IMR-90 (cell line): ENCODE measurements at regions not wholly inside any gene's neighbourhood (a gene's known extent, or its start where the extent isn't known, plus 50 kb on each side); places are given as distances from the start of the nearest gene placed in this dataset.

Source experiments
- ATAC-seq: fragments of 200-7000 bp; cut with Tn5 transposase; 2 replicates; pipeline ENCODE4 v1.9.1; 2020; ENCODE audit warnings: low read depth, mild to moderate bottlenecking, moderate library complexity
- BruUV-seq: library from RNA; stranded (reverse); fragments of 400-500 nt; replicated peaks from 2 replicates; lab custom pipeline; 2021; lab: Mats Ljungman, UMichigan
- CTCF ChIA-PET: fragments of 300-600 bp; formaldehyde crosslinking; extraction: SDS; loops from one replicate; lab custom pipeline; 2021; ENCODE audit warnings: antibody characterized with exemption; lab: Yijun Ruan, JAX
- POLR2A ChIA-PET: fragments of 300-600 bp; sonication (Branson Sonifier 250); formaldehyde crosslinking; loops from one replicate; lab custom pipeline; 2022; ENCODE audit warnings: antibody characterized with exemption; ENCODE audit not compliant: unreplicated experiment; lab: Charles Lee
- DNase-seq: peaks from one replicate; pipeline ENCODE4 v3.0.0; 2013
- H2AFZ ChIP-seq: replicated peaks from 2 replicates; pipeline ENCODE3; 2013; ENCODE audit warnings: low read length, mild to moderate bottlenecking; ENCODE audit not compliant: poor library complexity
- H2AK5ac ChIP-seq: 2 replicates; pipeline ENCODE4 v1.6.1; 2013; ENCODE audit warnings: low read depth, low read length, inconsistent platforms
- H2AK9ac ChIP-seq: replicated peaks from 2 replicates; pipeline ENCODE3; 2013; ENCODE audit warnings: mild to moderate bottlenecking, low read depth, low read length, moderate library complexity; ENCODE audit not compliant: poor library complexity
- H2BK120ac ChIP-seq: 2 replicates; pipeline ENCODE4 v1.6.1; 2013; ENCODE audit warnings: low read depth, low read length, inconsistent platforms
- H2BK15ac ChIP-seq: 3 replicates; pipeline ENCODE4 v1.6.1; 2013; ENCODE audit warnings: low read depth, low read length, inconsistent platforms
- H2BK20ac ChIP-seq: 2 replicates; pipeline ENCODE4 v1.6.1; 2013; ENCODE audit warnings: low read depth, mild to moderate bottlenecking, inconsistent platforms, low read length, moderate library complexity
- H2BK5ac ChIP-seq: 2 replicates; pipeline ENCODE4 v1.6.1; 2013; ENCODE audit warnings: mild to moderate bottlenecking, low read depth, low read length, inconsistent platforms; ENCODE audit not compliant: poor library complexity, severe bottlenecking
- H3K14ac ChIP-seq: replicated peaks from 2 replicates; pipeline ENCODE4 v1.6.1; 2013; ENCODE audit warnings: low read depth, low read length, inconsistent platforms
- H3K18ac ChIP-seq: 2 replicates; pipeline ENCODE4 v1.6.1; 2013; ENCODE audit warnings: low read depth, low read length, control low read depth
- H3K23ac ChIP-seq: 2 replicates; pipeline ENCODE4 v1.6.1; 2013; ENCODE audit warnings: low read depth, low read length, inconsistent platforms
- H3K27ac ChIP-seq: 2 replicates; pipeline ENCODE4 v1.5.1; 2013; ENCODE audit warnings: mild to moderate bottlenecking, control low read depth, low read length; ENCODE audit not compliant: insufficient read depth
- H3K27me3 ChIP-seq: 2 replicates; pipeline ENCODE4 v1.6.1; 2013; ENCODE audit warnings: low read length; ENCODE audit not compliant: control insufficient read depth, insufficient read depth
- H3K36me3 ChIP-seq: 2 replicates; pipeline ENCODE4 v1.6.1; 2013; ENCODE audit warnings: low read length, mixed read lengths; ENCODE audit not compliant: control insufficient read depth, insufficient read depth
- H3K4ac ChIP-seq: 2 replicates; pipeline ENCODE4 v1.6.1; 2013; ENCODE audit warnings: low read depth, low read length, inconsistent platforms
- H3K4me1 ChIP-seq: 2 replicates; pipeline ENCODE4 v1.6.1; 2013; ENCODE audit warnings: low read length, mixed read lengths; ENCODE audit not compliant: control insufficient read depth, insufficient read depth
- H3K4me2 ChIP-seq: 2 replicates; pipeline ENCODE4 v1.6.1; 2013; ENCODE audit warnings: low read depth, mild to moderate bottlenecking, control low read depth, low read length, moderate library complexity
- H3K4me3 ChIP-seq: 2 replicates; pipeline ENCODE4 v1.5.1; 2013; ENCODE audit warnings: low read depth, mild to moderate bottlenecking, control low read depth, low read length, moderate library complexity; ENCODE audit not compliant: insufficient read depth
- H3K56ac ChIP-seq: 2 replicates; pipeline ENCODE4 v1.6.1; 2013; ENCODE audit warnings: low read length, inconsistent platforms; ENCODE audit not compliant: insufficient read depth; ENCODE audit errors: extremely low read depth
- H3K79me1 ChIP-seq, 2 experiments: 2 replicates each; pipeline ENCODE4 v1.6.1; 2013; ENCODE audit warnings: low read length in 2 of 2, inconsistent platforms in 1 of 2, low read depth in 1 of 2
- H3K9ac ChIP-seq: 2 replicates; pipeline ENCODE4 v1.6.1; 2013; ENCODE audit warnings: low read depth, low read length, control low read depth
- H3K9me1 ChIP-seq: 2 replicates; pipeline ENCODE4 v1.6.1; 2013; ENCODE audit warnings: low read length, inconsistent platforms; ENCODE audit not compliant: insufficient read depth
- H3K9me3 ChIP-seq: 2 replicates; pipeline ENCODE4 v1.6.1; 2013; ENCODE audit warnings: low read length; ENCODE audit not compliant: control insufficient read depth, insufficient read depth
- H4K20me1 ChIP-seq: 2 replicates; pipeline ENCODE4 v1.6.1; 2013; ENCODE audit warnings: low read length, inconsistent platforms; ENCODE audit not compliant: insufficient read depth
- H4K5ac ChIP-seq: 2 replicates; pipeline ENCODE4 v1.6.1; 2013; ENCODE audit warnings: mild to moderate bottlenecking, low read depth, low read length, control low read depth
- H4K8ac ChIP-seq, 2 experiments: 2 replicates each; pipeline ENCODE4 v1.6.1; 2013; ENCODE audit warnings: low read depth in 2 of 2, low read length in 2 of 2, control low read depth in 1 of 2, inconsistent platforms in 1 of 2
- H4K91ac ChIP-seq: 2 replicates; pipeline ENCODE4 v1.6.1; 2013; ENCODE audit warnings: low read depth, low read length, inconsistent platforms; ENCODE audit not compliant: insufficient read depth
- BHLHE40 ChIP-seq: fragments of 150-350 bp; IDR thresholded peaks from 2 replicates; pipeline ENCODE4 v1.6.1; 2016; ENCODE audit warnings: mild to moderate bottlenecking, low read depth, low read length
- CEBPB ChIP-seq: IDR thresholded peaks from 2 replicates; pipeline ENCODE4 v1.6.1; 2012; ENCODE audit warnings: low read depth, low read length, improper control_type of control experiment
- CHD1 ChIP-seq: IDR thresholded peaks from 2 replicates; pipeline ENCODE4 v1.6.1; 2012; ENCODE audit warnings: low read depth, low read length, improper control_type of control experiment
- CTCF ChIP-seq: conservative IDR thresholded peaks from 2 replicates; pipeline ENCODE4 v1.5.1; 2012; ENCODE audit warnings: mild to moderate bottlenecking, low read depth, low read length, improper control_type of control experiment
- ELK1 ChIP-seq: fragments of 150-350 bp; IDR thresholded peaks from 2 replicates; pipeline ENCODE4 v1.6.1; 2016; ENCODE audit warnings: low read depth, mild to moderate bottlenecking, low read length, moderate library complexity, borderline replicate concordance
- FOS ChIP-seq: fragments of 150-350 bp; IDR thresholded peaks from 2 replicates; pipeline ENCODE4 v1.6.1; 2016; ENCODE audit warnings: low read depth, low read length
- MAFK ChIP-seq: IDR thresholded peaks from 2 replicates; pipeline ENCODE4 v1.6.1; 2012; ENCODE audit warnings: low read depth, low read length, improper control_type of control experiment
- MAZ ChIP-seq: IDR thresholded peaks from 2 replicates; pipeline ENCODE4 v1.6.1; 2012; ENCODE audit warnings: low read depth, mild to moderate bottlenecking, low read length, improper control_type of control experiment, moderate library complexity, borderline replicate concordance
- MXI1 ChIP-seq: IDR thresholded peaks from 2 replicates; pipeline ENCODE4 v1.6.1; 2012; ENCODE audit warnings: low read depth, mild to moderate bottlenecking, low read length, moderate library complexity, borderline replicate concordance
- NFE2L2 ChIP-seq: fragments of 150-350 bp; IDR thresholded peaks from 2 replicates; pipeline ENCODE4 v1.6.1; 2016; ENCODE audit warnings: low read depth, mild to moderate bottlenecking, low read length
- POLR2A ChIP-seq: IDR thresholded peaks from 2 replicates; pipeline ENCODE4 v1.6.1; 2012; ENCODE audit warnings: mild to moderate bottlenecking, low read depth, low read length
- RAD21 ChIP-seq: IDR thresholded peaks from 2 replicates; pipeline ENCODE4 v1.6.1; 2012; ENCODE audit warnings: low read length, improper control_type of control experiment
- RCOR1 ChIP-seq: IDR thresholded peaks from 2 replicates; pipeline ENCODE4 v1.6.1; 2012; ENCODE audit warnings: mild to moderate bottlenecking, low read length, improper control_type of control experiment; ENCODE audit not compliant: insufficient replicate concordance
- RFX5 ChIP-seq: IDR thresholded peaks from 2 replicates; pipeline ENCODE4 v1.8.0; 2012; ENCODE audit warnings: low read depth, mild to moderate bottlenecking, low read length, moderate library complexity
- SMC3 ChIP-seq: fragments of 150-350 bp; IDR thresholded peaks from 2 replicates; pipeline ENCODE4 v1.6.1; 2016; ENCODE audit warnings: low read depth, mild to moderate bottlenecking, antibody characterized with exemption, low read length, moderate library complexity
- WGBS, 2 experiments: methylation state at CpG; one replicate each; pipeline versions ENCODE4 v1.1.5 to v1.1.7; 2013; ENCODE audit warnings: missing lambda C conversion rate in 2 of 2; ENCODE audit not compliant: insufficient read length in 1 of 2; ENCODE audit errors: extremely low coverage in 2 of 2; 5-methylcytosine and 5-hydroxymethylcytosine counted together
- dilution Hi-C: fragments of 300-500 bp; cut with HindIII; formaldehyde crosslinking; loops from one replicate; pipeline ENCODE4 v1.14.3; 2018; ENCODE audit warnings: low sequenced_read_pairs; ENCODE audit not compliant: unreplicated experiment
- in situ Hi-C: fragments of 300-500 bp; cut with MboI; formaldehyde crosslinking; loops from 3 replicates; pipeline ENCODE4 v1.14.3; 2019; ENCODE audit warnings: low sequenced_read_pairs, inconsistent platforms, mixed read lengths
- intact Hi-C: fragments of 100-400 bp; cut with micrococcal nuclease; formaldehyde crosslinking; loops from 2 replicates; pipeline ENCODE4 v1.10.0; 2022
- TF ChIP-seq, protein P1 (sequence below): fragments of 150-350 bp; IDR thresholded peaks from 2 replicates; pipeline ENCODE4 v1.6.1; 2017; ENCODE audit warnings: mild to moderate bottlenecking, antibody characterized with exemption, low read length, low read depth

DNA sequence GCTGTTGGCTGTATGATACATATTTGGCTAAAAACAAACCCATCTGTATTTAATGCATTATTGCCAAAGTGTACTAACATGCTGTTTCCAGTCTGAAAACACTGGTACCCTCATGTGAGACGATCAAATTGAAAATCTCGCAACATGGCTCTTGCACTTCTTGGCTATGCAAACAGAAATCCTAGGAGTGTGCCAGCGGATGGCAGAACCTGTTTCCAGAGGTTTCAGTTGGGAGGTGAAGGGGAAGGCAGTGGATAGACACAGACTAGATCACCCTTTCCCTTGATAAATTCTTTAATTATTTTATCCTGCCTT, 350.3 kb downstream of the TUSC7 start:
- no peak overlapping the region for H3K9ac ChIP-seq
- H3K56ac ChIP-seq = no peak overlapping the region
- no peak overlapping the region for H2AK9ac ChIP-seq
- no peaks in the 10 kb centered on the region for H3K9me1 ChIP-seq
- no peak overlapping the region for H2BK5ac ChIP-seq
- H4K8ac ChIP-seq = no peak overlapping the region
- no peak overlapping the region for H3K27ac ChIP-seq
- H4K5ac ChIP-seq = no peak overlapping the region
- no peaks in the 10 kb centered on the region for H3K27me3 ChIP-seq
- no peak overlapping the region for H3K4me3 ChIP-seq
- WGBS, 2 experiments = no CpG with 5 or more reads among the region's 3 CpGs
- intact Hi-C loops (loop anchor here (1.0 to 5.0 kb wide), 4 partner anchors 198 to 466 kb away; no protein-coding TSS in a partner anchor), in situ Hi-C loops (no loop called here), dilution Hi-C loops (no loop called here)
- no peaks in the 10 kb centered on the region for H3K36me3 ChIP-seq
- no peak overlapping the region for H3K4ac ChIP-seq
- H2AFZ ChIP-seq = no peak overlapping the region
- H3K23ac ChIP-seq = no peak overlapping the region
- H3K14ac ChIP-seq = no peak overlapping the region
- POLR2A ChIA-PET = no interaction called here
- H2BK120ac ChIP-seq = no peak overlapping the region
- no peak overlapping the region for H4K91ac ChIP-seq
- no peak overlapping the region for H3K18ac ChIP-seq
- no peaks in the 10 kb centered on the region for H3K79me1 ChIP-seq
- TF ChIP-seq RFX5 = no peak
- TF ChIP-seq BHLHE40 = no peak
- TF ChIP-seq MAFK = no peak
- TF ChIP-seq FOS = no peak
- TF ChIP-seq RCOR1 = no peak
- TF ChIP-seq, protein P1, sequence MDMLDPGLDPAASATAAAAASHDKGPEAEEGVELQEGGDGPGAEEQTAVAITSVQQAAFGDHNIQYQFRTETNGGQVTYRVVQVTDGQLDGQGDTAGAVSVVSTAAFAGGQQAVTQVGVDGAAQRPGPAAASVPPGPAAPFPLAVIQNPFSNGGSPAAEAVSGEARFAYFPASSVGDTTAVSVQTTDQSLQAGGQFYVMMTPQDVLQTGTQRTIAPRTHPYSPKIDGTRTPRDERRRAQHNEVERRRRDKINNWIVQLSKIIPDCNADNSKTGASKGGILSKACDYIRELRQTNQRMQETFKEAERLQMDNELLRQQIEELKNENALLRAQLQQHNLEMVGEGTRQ = no peak
- no peak for TF ChIP-seq CTCF
- no peak for TF ChIP-seq MAZ
- TF ChIP-seq MXI1 = no peak
- no peak for TF ChIP-seq RAD21
- TF ChIP-seq POLR2A = no peak
- TF ChIP-seq ELK1 = no peak
- no peak for TF ChIP-seq CEBPB
- no peak for TF ChIP-seq NFE2L2
- no peak for TF ChIP-seq SMC3
- no peak for TF ChIP-seq CHD1
- no peaks in the 10 kb centered on the region for H3K9me3 ChIP-seq
- no peaks in the 10 kb centered on the region for H4K20me1 ChIP-seq
- H3K4me2 ChIP-seq = no peak overlapping the region
- ATAC-seq (no peak), DNase-seq (no peak)
- H2BK20ac ChIP-seq = no peak overlapping the region
- peaks cover 4% of the 10 kb centered on the region; the same call in 1 of the 2 replicates for H3K4me1 ChIP-seq
- CTCF ChIA-PET = no interaction called here
- no peak overlapping the region for H2AK5ac ChIP-seq
- no peak overlapping the region for H2BK15ac ChIP-seq
- no TSS peak for BruUV-seq
